Lower leg skin (tissue), 3 donors: ENCODE measurements at regions not wholly inside any gene's neighbourhood (a gene's known extent, or its start where the extent isn't known, plus 50 kb on each side); places are given as distances from the start of the nearest gene placed in this dataset.

Source experiments
- CTCF ChIP-seq, 3 donors: fragments of 450-650 bp; IDR thresholded peaks; one replicate each; pipeline ENCODE4 v1.5.1; 2016; ENCODE audit warnings: antibody characterized with exemption in 3 of 3, mild to moderate bottlenecking in 3 of 3, moderate library complexity in 2 of 3
- POLR2A ChIP-seq, 2 donors: fragments of 450-650 bp; IDR thresholded peaks; one replicate each; pipeline ENCODE4 v1.6.1; 2016 to 2017; ENCODE audit warnings: antibody characterized with exemption in 2 of 2, mild to moderate bottlenecking in 1 of 2, moderate library complexity in 1 of 2

GRCh38 chr17:12209632-12210191 lies 189.0 kb downstream of the MAP2K4 start:
- TF ChIP-seq POLR2A (IDR thresholded peaks at IDR 0.05) (no peak), CTCF (IDR thresholded peaks at IDR 0.05) (no peak)
